H1 (cell line): ENCODE measurements at regions not wholly inside any gene's neighbourhood (a gene's known extent, or its start where the extent isn't known, plus 50 kb on each side); places are given as distances from the start of the nearest gene placed in this dataset.

Experiments used
- CTCF ChIA-PET: fragments of 300-600 bp; sonication (Branson Sonifier 250); formaldehyde crosslinking; loops from one replicate; lab custom pipeline; 2021; ENCODE audit not compliant: partially characterized antibody; lab: Charles Lee
- POLR2A ChIA-PET: fragments of 300-600 bp; sonication (Branson Sonifier 250); formaldehyde crosslinking; loops from one replicate; lab custom pipeline; 2021; ENCODE audit warnings: inconsistent platforms; ENCODE audit not compliant: partially characterized antibody; lab: Charles Lee
- DNase-seq, 2 experiments: peaks; one replicate each; pipeline versions ENCODE4 v3.0.0 to v3.0.0-alpha.2; 2010 to 2022; ENCODE audit warnings: low spot score in 2 of 2, low read depth in 1 of 2, mixed read lengths in 1 of 2
- FAIRE-seq: peaks from 2 replicates; lab custom pipeline; 2011; peaks lifted over from hg19 to GRCh38; lab: Jason Lieb, UNC
- H2AFZ ChIP-seq: 2 replicates; pipeline ENCODE4 v1.8.1; 2012; ENCODE audit warnings: low read length, inconsistent platforms
- H2AK5ac ChIP-seq: 2 replicates; pipeline ENCODE4 v1.6.1; 2013; ENCODE audit warnings: low read depth, low read length
- H2BK120ac ChIP-seq: replicated peaks from 2 replicates; pipeline ENCODE3; 2013; ENCODE audit warnings: low read depth, low read length, inconsistent platforms
- H2BK12ac ChIP-seq: 2 replicates; pipeline ENCODE4 v1.6.1; 2013; ENCODE audit warnings: low read depth, low read length
- H2BK15ac ChIP-seq: 2 replicates; pipeline ENCODE4 v1.6.1; 2013; ENCODE audit warnings: low read length
- H2BK20ac ChIP-seq: 2 replicates; pipeline ENCODE4 v1.6.1; 2013; ENCODE audit warnings: low read length
- H2BK5ac ChIP-seq: 2 replicates; pipeline ENCODE4 v1.6.1; 2013; ENCODE audit warnings: low read depth, low read length
- H3K14ac ChIP-seq: 2 replicates; pipeline ENCODE4 v1.6.1; 2013; ENCODE audit warnings: inconsistent platforms; ENCODE audit not compliant: insufficient read length
- H3K18ac ChIP-seq: 2 replicates; pipeline ENCODE4 v1.6.1; 2013; ENCODE audit warnings: low read length; ENCODE audit errors: extremely low read depth
- H3K23ac ChIP-seq: 2 replicates; pipeline ENCODE4 v1.6.1; 2013; ENCODE audit warnings: inconsistent platforms; ENCODE audit not compliant: insufficient read length
- H3K23me2 ChIP-seq: 2 replicates; pipeline ENCODE4 v1.6.1; 2013; ENCODE audit warnings: low read depth, low read length
- H3K27ac ChIP-seq: 2 replicates; pipeline ENCODE4 v1.6.1; 2011; ENCODE audit warnings: low read depth, low read length, inconsistent platforms
- H3K27me3 ChIP-seq, 4 experiments: replicated peaks in 1 of 4; 1 replicate in 1 of 4; 2 replicates in 3 of 4; pipeline versions ENCODE4 v1.6.1 to v1.8.1; 2011 to 2013; ENCODE audit warnings: low read length in 3 of 4, mild to moderate bottlenecking in 3 of 4, inconsistent platforms in 2 of 4, mixed read lengths in 2 of 4, moderate library complexity in 1 of 4; ENCODE audit not compliant: control insufficient read depth in 3 of 4, insufficient read depth in 3 of 4; ENCODE audit errors: extremely low read depth in 1 of 4
- H3K36me3 ChIP-seq, 4 experiments: 2 replicates each; pipeline versions ENCODE4 v1.6.1 to v1.8.1; 2011 to 2013; ENCODE audit warnings: mild to moderate bottlenecking in 4 of 4, low read length in 3 of 4, moderate library complexity in 2 of 4, control low read depth in 1 of 4, inconsistent platforms in 1 of 4; ENCODE audit not compliant: insufficient read depth in 4 of 4, control insufficient read depth in 2 of 4
- H3K4ac ChIP-seq: replicated peaks from 2 replicates; pipeline ENCODE3; 2013; ENCODE audit warnings: low read length, low read depth, mixed read lengths, inconsistent platforms; ENCODE audit not compliant: insufficient read length
- H3K4me1 ChIP-seq, 4 experiments: replicated peaks in 1 of 4; 1 replicate in 1 of 4; 2 replicates in 3 of 4; pipeline versions ENCODE4 v1.6.1 to v1.8.1; 2011 to 2013; ENCODE audit warnings: low read length in 3 of 4, inconsistent platforms in 2 of 4, mixed read lengths in 1 of 4; ENCODE audit not compliant: insufficient read depth in 4 of 4, control insufficient read depth in 3 of 4
- H3K4me2 ChIP-seq, 2 experiments: 2 replicates each; pipeline versions ENCODE4 v1.6.1 to v1.8.1; 2011 to 2013; ENCODE audit warnings: low read depth in 2 of 2, low read length in 2 of 2, control low read depth in 1 of 2, inconsistent platforms in 1 of 2, mild to moderate bottlenecking in 1 of 2; ENCODE audit not compliant: insufficient read depth in 1 of 2
- H3K4me3 ChIP-seq, 4 experiments: fragments of 200-600, 300-600 bp in 1 of 4; sonication (generic), shearing (Covaris generic), sonication (Bioruptor Twin) in 1 of 4; 2 replicates each; pipeline versions ENCODE4 v1.5.1 to v1.8.1; 2011 to 2016; ENCODE audit warnings: low read length in 4 of 4, low read depth in 3 of 4, control low read depth in 2 of 4, inconsistent platforms in 2 of 4, mild to moderate bottlenecking in 2 of 4, mixed read lengths in 1 of 4, moderate library complexity in 1 of 4; ENCODE audit not compliant: insufficient read depth in 2 of 4; ENCODE audit errors: extremely low read depth in 1 of 4
- H3K56ac ChIP-seq: replicated peaks from 2 replicates; pipeline ENCODE3; 2013; ENCODE audit warnings: low read depth, mild to moderate bottlenecking, mixed read lengths, low read length, inconsistent platforms; ENCODE audit not compliant: insufficient read length
- H3K79me1 ChIP-seq: 2 replicates; pipeline ENCODE4 v1.6.1; 2013; ENCODE audit warnings: low read depth, low read length, control low read depth
- H3K79me2 ChIP-seq, 2 experiments: 2 replicates each; pipeline versions ENCODE4 v1.6.1 to v1.8.1; 2012 to 2013; ENCODE audit warnings: low read length in 2 of 2, mild to moderate bottlenecking in 2 of 2, inconsistent platforms in 1 of 2; ENCODE audit not compliant: insufficient read depth in 2 of 2, control insufficient read depth in 1 of 2
- H3K9ac ChIP-seq, 4 experiments: replicated peaks in 1 of 4; 1 replicate in 1 of 4; 2 replicates in 3 of 4; pipeline versions ENCODE4 v1.6.1 to v1.8.1; 2011 to 2013; ENCODE audit warnings: low read depth in 3 of 4, low read length in 3 of 4, control low read depth in 2 of 4, mild to moderate bottlenecking in 2 of 4, moderate library complexity in 2 of 4, inconsistent platforms in 1 of 4; ENCODE audit errors: extremely low read depth in 1 of 4
- H3K9me3 ChIP-seq, 2 experiments: 2 replicates each; pipeline versions ENCODE4 v1.6.1 to v1.8.1; 2012 to 2013; ENCODE audit warnings: mild to moderate bottlenecking in 2 of 2, moderate library complexity in 2 of 2, control low read depth in 1 of 2, inconsistent platforms in 1 of 2, low read depth in 1 of 2, low read length in 1 of 2, mixed read lengths in 1 of 2; ENCODE audit not compliant: insufficient read depth in 2 of 2
- H4K20me1 ChIP-seq, 2 experiments: replicated peaks in 1 of 2; 2 replicates each; pipeline versions ENCODE3 to v1.8.1; 2011 to 2013; ENCODE audit warnings: inconsistent platforms in 2 of 2, low read length in 2 of 2, mild to moderate bottlenecking in 1 of 2; ENCODE audit not compliant: insufficient read depth in 2 of 2, control insufficient read depth in 1 of 2
- H4K5ac ChIP-seq: 2 replicates; pipeline ENCODE4 v1.6.1; 2013; ENCODE audit warnings: low read length, low read depth, mixed read lengths, inconsistent platforms; ENCODE audit not compliant: insufficient read length
- H4K8ac ChIP-seq: 2 replicates; pipeline ENCODE4 v1.8.0; 2013; ENCODE audit warnings: mild to moderate bottlenecking, moderate library complexity, low read length, inconsistent platforms; ENCODE audit not compliant: insufficient read depth; ENCODE audit errors: extremely low read depth
- H4K91ac ChIP-seq: replicated peaks from 2 replicates; pipeline ENCODE3; 2013; ENCODE audit warnings: low read length, mixed read lengths, inconsistent platforms; ENCODE audit not compliant: insufficient read length
- CBX5 ChIP-seq: fragments of 300-800, 300-1000 bp; sonication (generic); IDR thresholded peaks from 2 replicates; pipeline ENCODE4 v1.7.1; 2016; ENCODE audit warnings: antibody characterized with exemption, low read length, low read depth
- CTCF ChIP-seq, 3 experiments: IDR thresholded peaks; 1 replicate in 2 of 3; 2 replicates in 1 of 3; pipeline versions ENCODE4 v1.5.1 to v1.6.1; 2011; ENCODE audit warnings: low read length in 3 of 3, mild to moderate bottlenecking in 3 of 3, inconsistent platforms in 2 of 3, low read depth in 1 of 3, moderate library complexity in 1 of 3; ENCODE audit not compliant: insufficient read depth in 1 of 3; ENCODE audit errors: control extremely low read depth in 1 of 3
- HDAC6 ChIP-seq: IDR thresholded peaks from one replicate; pipeline ENCODE4 v1.7.1; 2012; ENCODE audit warnings: low read depth, mild to moderate bottlenecking, inconsistent platforms, low read length, moderate library complexity
- POLR2A ChIP-seq, 2 experiments: IDR thresholded peaks; 1 replicate in 1 of 2; 2 replicates in 1 of 2; pipeline ENCODE4 v1.6.1; 2011; ENCODE audit warnings: low read depth in 2 of 2, low read length in 2 of 2, mild to moderate bottlenecking in 2 of 2; ENCODE audit errors: control extremely low read depth in 1 of 2
- POLR2AphosphoS5 ChIP-seq: IDR thresholded peaks from 2 replicates; pipeline ENCODE4 v1.6.1; 2011; ENCODE audit warnings: low read depth, low read length
- SRF ChIP-seq: IDR thresholded peaks from 2 replicates; pipeline ENCODE4 v1.6.1; 2011; ENCODE audit warnings: mild to moderate bottlenecking, low read depth, low read length, moderate library complexity
- WGBS, 2 experiments: shearing (Covaris generic) in 1 of 2; methylation state at CpG; one replicate each; pipeline versions ENCODE4 v1.1.6 to v1.1.7; 2013 to 2015; ENCODE audit warnings: low lambda C conversion rate in 2 of 2, mixed read lengths in 2 of 2, inconsistent platforms in 1 of 2, low coverage in 1 of 2, missing lambda C conversion rate in 1 of 2; ENCODE audit not compliant: insufficient replicate concordance in 2 of 2, insufficient coverage in 1 of 2, insufficient read length in 1 of 2; ENCODE audit errors: extremely low coverage in 1 of 2, missing lambda C conversion rate in 1 of 2; 5-methylcytosine and 5-hydroxymethylcytosine counted together

DNA sequence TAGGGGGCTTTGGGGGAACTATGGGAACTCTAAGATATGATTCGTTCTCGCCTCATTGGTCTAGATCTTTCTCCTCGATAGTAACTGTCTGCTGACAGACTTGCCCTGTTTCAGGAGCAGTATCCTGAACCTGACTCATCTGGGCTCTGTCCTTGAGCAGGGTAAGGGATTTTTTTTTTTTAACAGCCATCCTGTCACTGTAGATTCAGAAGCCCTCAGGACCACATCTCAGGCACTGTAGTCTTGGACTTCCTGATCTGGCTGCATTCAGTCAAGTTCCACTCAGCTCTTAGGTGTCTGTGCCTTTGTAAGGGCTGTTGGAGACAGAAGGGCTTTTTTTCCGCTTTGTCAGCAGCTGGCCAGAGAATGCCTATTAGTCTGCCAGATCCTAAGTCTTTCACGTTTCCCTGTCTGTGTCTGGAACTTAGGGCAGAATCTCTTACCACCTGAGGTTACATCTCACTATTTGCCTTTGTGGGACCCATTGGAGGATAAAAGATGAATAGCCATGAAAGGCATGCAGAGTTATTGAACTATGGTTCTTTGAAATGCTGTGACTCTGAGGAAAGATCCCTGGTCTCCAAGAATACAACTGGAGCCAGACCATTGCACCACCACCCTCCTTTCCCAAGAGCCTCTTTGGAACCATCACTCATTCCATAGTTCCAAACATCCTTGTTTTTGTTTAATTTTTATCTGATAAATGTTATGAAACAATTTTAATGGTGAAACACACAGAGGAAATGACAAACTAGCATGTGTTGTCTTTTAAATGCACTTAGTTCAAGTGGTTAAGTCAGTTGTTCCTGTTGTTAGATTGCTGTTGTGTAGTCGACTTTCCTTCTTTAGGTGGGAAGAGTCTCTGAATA is 49.7 kb upstream of the MACF1 start:
- Histone ChIP-seq H3K4me1 (peaks cover 14 to 44% (median 33%) of the 10 kb centered on the region in 4 experiments), H3K14ac (no peak overlapping the region), H4K91ac (no peak overlapping the region), H3K9me3 (no peaks in the 10 kb centered on the region), H2BK5ac (peak overlapping the region; percentile 20; the same call in 1 of the 2 replicates), H2AK5ac (peak overlapping the region; percentile 55; the same call in 1 of the 2 replicates), H3K27me3 (no peaks in the 10 kb centered on the region), H3K4me2 (no peak overlapping the region), H4K5ac (no peak overlapping the region), H3K27ac (no peak overlapping the region), H3K4ac (no peak overlapping the region), H3K9ac (no peak overlapping the region), H2BK12ac (no peak overlapping the region), H4K8ac (no peak overlapping the region), H2AFZ (no peak overlapping the region), H2BK20ac (no peak overlapping the region), H2BK15ac (no peak overlapping the region; the same call in 1 of the 2 replicates), H3K79me1 (no peaks in the 10 kb centered on the region; the same call in 1 of the 2 replicates), H3K79me2 (peaks cover 11 to 90% of the 10 kb centered on the region in 2 experiments; a peak in 3 of 4 replicates), H2BK120ac (no peak overlapping the region), H3K23me2 (peaks cover 7% of the 10 kb centered on the region), H3K56ac (no peak overlapping the region), H4K20me1 (peaks cover 0 to 10% of the 10 kb centered on the region in 2 experiments), H3K36me3 (no peaks in the 10 kb centered on the region), H3K4me3 (no peak overlapping the region), H3K18ac (no peak overlapping the region), H3K23ac (no peak overlapping the region)
- POLR2A ChIA-PET = interaction anchor here (1.0 to 2.5 kb wide), 4 partner anchors 9 to 52 kb away, joined by 3 to 13 read pairs (median 3); no protein-coding TSS in a partner anchor
- CTCF ChIA-PET = interaction anchor here (0.6 to 6.6 kb wide), 5 partner anchors 13 to 56 kb away, joined by 3 to 60 read pairs (median 5); no protein-coding TSS in a partner anchor
- 77% methylated on average over 6 of the region's 6 CpGs; no CpG with 5 or more reads in 1 of the 2 experiments for WGBS, 2 experiments
- FAIRE-seq (no peak), DNase-seq (no peak)
- TF ChIP-seq CBX5 (no peak), CTCF (IDR thresholded peaks at IDR 0.05; ENCODE audit: control extremely low read depth in 1 of 3, insufficient read depth in 1 of 3, low read depth in 1 of 3, low read length in 3 of 3) (no peak), POLR2A (IDR thresholded peaks at IDR 0.05; ENCODE audit: control extremely low read depth in 1 of 2, low read depth in 2 of 2, low read length in 2 of 2) (no peak), SRF (no peak), POLR2AphosphoS5 (no peak), HDAC6 (no peak)
